Right ventricle myocardium inferior (tissue), 1 donor: ENCODE measurements at regions not wholly inside any gene's neighbourhood (a gene's known extent, or its start where the extent isn't known, plus 50 kb on each side); places are given as distances from the start of the nearest gene placed in this dataset.
A peak's percentile ranks its signal among the peaks of the same experiment; 100 is the strongest.

ENCODE experiments used
- ATAC-seq: fragments of 200-7000 bp; cut with Tn5 transposase; one replicate; pipeline ENCODE4 v1.9.1; 2020; ENCODE audit warnings: mild to moderate bottlenecking, moderate library complexity
- DNase-seq: peaks from one replicate; pipeline ENCODE4 v3.0.0; 2021; ENCODE audit errors: missing footprints
- intact Hi-C: fragments of 100-400 bp; cut with DNase I; formaldehyde crosslinking; loops from one replicate; pipeline ENCODE4 v1.11.0; 2022
- donor health status: DM: no; HTN: yes; CAD: no; lungs with severe emphysema.

- intact Hi-C loops = no loop called here
- DNase-seq (no peak), ATAC-seq (no peak)
Measured at GRCh38 chr16:60074378-60074777, 1340.3 kb upstream of the GOT2 start.

- no peak for DNase-seq
- no peak for ATAC-seq
- intact Hi-C loops = no loop called here
Measured at GRCh38 chr16:60073376-60073775, 1339.3 kb upstream of the GOT2 start.

- ATAC-seq (no peak), DNase-seq (no peak)
- intact Hi-C loops = no loop called here
Measured at GRCh38 chr16:60064026-60064425, 1329.9 kb upstream of the GOT2 start.

GRCh38 chr16:60061396-60061795, 1327.3 kb upstream of the GOT2 start:
- intact Hi-C loops = no loop called here
- ATAC-seq (no peak), DNase-seq (no peak)

GRCh38 chr16:60060731-60061130, 1326.6 kb upstream of the GOT2 start:
- intact Hi-C loops = no loop called here
- DNase-seq (no peak), ATAC-seq (no peak)

GRCh38 chr16:60059141-60059540, 1325.0 kb upstream of the GOT2 start:
- DNase-seq (no peak), ATAC-seq (no peak)
- intact Hi-C loops = no loop called here

GRCh38 chr16:60041671-60042070, 1307.6 kb upstream of the GOT2 start:
- intact Hi-C loops = no loop called here
- no peak for ATAC-seq

GRCh38 chr16:60031740-60032139, 1297.6 kb upstream of the GOT2 start:
- intact Hi-C loops = no loop called here
- DNase-seq = no peak
- ATAC-seq = no peak

More at GRCh38 chr16:60041671-60042070, 1307.6 kb upstream of the GOT2 start:
- DNase-seq = no peak

GRCh38 chr16:60027351-60027750, 1293.2 kb upstream of the GOT2 start:
- DNase-seq (no peak), ATAC-seq (no peak)
- intact Hi-C loops = no loop called here

- intact Hi-C loops = no loop called here
- DNase-seq (no peak), ATAC-seq (no peak)
Measured at GRCh38 chr16:60013076-60013475, 1279.0 kb upstream of the GOT2 start.

GRCh38 chr16:60001523-60001922, 1267.4 kb upstream of the GOT2 start:
- no peak for DNase-seq
- intact Hi-C loops = no loop called here
- ATAC-seq = no peak

- DNase-seq (no peak), ATAC-seq (no peak)
- intact Hi-C loops = no loop called here
Measured at GRCh38 chr16:59997706-59998105, 1263.6 kb upstream of the GOT2 start.

GRCh38 chr16:59993101-59993500, 1259.0 kb upstream of the GOT2 start:
- ATAC-seq (no peak), DNase-seq (peak; percentile 44)
- intact Hi-C loops = no loop called here

- no peak for ATAC-seq
- DNase-seq = no peak
- intact Hi-C loops = no loop called here
Measured at GRCh38 chr16:59991171-59991570, 1257.1 kb upstream of the GOT2 start.

- intact Hi-C loops = no loop called here
- no peak for ATAC-seq
- no peak for DNase-seq
Measured at GRCh38 chr16:59988591-59988990, 1254.5 kb upstream of the GOT2 start.

GRCh38 chr16:59975953-59976352, 1241.8 kb upstream of the GOT2 start:
- no peak for ATAC-seq
- intact Hi-C loops = no loop called here
- DNase-seq = no peak

GRCh38 chr16:59973966-59974365, 1239.8 kb upstream of the GOT2 start:
- no peak for ATAC-seq
- intact Hi-C loops = no loop called here
- no peak for DNase-seq

- intact Hi-C loops = no loop called here
- ATAC-seq = no peak
- DNase-seq = no peak
Measured at GRCh38 chr16:59971264-59971663, 1237.1 kb upstream of the GOT2 start.

GRCh38 chr16:59964232-59964924, 1230.3 kb upstream of the GOT2 start:
- no peak for DNase-seq
- no peak for ATAC-seq
- intact Hi-C loops = no loop called here

GRCh38 chr16:59959311-59959710, 1225.2 kb upstream of the GOT2 start:
- DNase-seq (no peak), ATAC-seq (no peak)
- intact Hi-C loops = no loop called here

- intact Hi-C loops = no loop called here
- ATAC-seq (no peak), DNase-seq (no peak)
Measured at GRCh38 chr16:59950431-59950830, 1216.3 kb upstream of the GOT2 start.
